ENCODE measurements at regions not wholly inside any gene's neighbourhood (a gene's known extent, or its start where the extent isn't known, plus 50 kb on each side); places are given as distances from the start of the nearest gene placed in this dataset.

DNA sequence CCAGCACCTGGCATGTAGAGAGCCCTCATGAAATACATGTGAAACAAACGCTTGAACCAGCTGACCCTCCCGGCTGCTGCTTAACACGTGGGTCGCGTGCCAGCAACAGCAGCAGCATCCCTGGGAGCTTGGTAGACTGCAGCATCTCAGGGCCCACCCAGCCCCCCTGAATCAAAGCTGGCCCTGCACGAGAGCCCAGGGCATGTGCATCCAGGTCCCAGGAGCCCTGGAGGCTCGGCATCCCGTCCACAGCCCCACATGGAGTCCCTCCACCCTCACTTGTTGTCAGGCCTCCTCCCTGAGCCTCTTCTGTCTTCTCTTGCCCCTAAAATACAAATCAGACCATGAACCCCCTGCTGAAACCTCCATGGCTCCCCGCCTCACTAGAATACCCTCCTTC is 123.1 kb downstream of the MATN1 start:
- DNase-seq (ENCODE audit: low read depth), result no peak
- no peaks in the 10 kb centered on the region for H3K36me3 ChIP-seq (ENCODE audit: control insufficient read depth, insufficient read depth, low read length)
- TF ChIP-seq, protein P1, sequence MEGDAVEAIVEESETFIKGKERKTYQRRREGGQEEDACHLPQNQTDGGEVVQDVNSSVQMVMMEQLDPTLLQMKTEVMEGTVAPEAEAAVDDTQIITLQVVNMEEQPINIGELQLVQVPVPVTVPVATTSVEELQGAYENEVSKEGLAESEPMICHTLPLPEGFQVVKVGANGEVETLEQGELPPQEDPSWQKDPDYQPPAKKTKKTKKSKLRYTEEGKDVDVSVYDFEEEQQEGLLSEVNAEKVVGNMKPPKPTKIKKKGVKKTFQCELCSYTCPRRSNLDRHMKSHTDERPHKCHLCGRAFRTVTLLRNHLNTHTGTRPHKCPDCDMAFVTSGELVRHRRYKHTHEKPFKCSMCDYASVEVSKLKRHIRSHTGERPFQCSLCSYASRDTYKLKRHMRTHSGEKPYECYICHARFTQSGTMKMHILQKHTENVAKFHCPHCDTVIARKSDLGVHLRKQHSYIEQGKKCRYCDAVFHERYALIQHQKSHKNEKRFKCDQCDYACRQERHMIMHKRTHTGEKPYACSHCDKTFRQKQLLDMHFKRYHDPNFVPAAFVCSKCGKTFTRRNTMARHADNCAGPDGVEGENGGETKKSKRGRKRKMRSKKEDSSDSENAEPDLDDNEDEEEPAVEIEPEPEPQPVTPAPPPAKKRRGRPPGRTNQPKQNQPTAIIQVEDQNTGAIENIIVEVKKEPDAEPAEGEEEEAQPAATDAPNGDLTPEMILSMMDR (IDR thresholded peaks at IDR 0.05; ENCODE audit: insufficient read depth, low read length, poor library complexity, severe bottlenecking), result no peak
- no peak overlapping the region for H3K4me3 ChIP-seq (ENCODE audit: low read depth, low read length)
- peaks cover 15% of the 10 kb centered on the region for H3K27me3 ChIP-seq (ENCODE audit: control insufficient read depth, insufficient read depth, low read length)

- peaks cover 10% of the 10 kb centered on the region for H3K27me3 ChIP-seq (ENCODE audit: control insufficient read depth, insufficient read depth, low read length)
- TF ChIP-seq, protein P1 (IDR thresholded peaks at IDR 0.05; ENCODE audit: insufficient read depth, low read length, poor library complexity, severe bottlenecking), result no peak
- no peak overlapping the region for H3K4me3 ChIP-seq (ENCODE audit: low read depth, low read length)
- H3K36me3 ChIP-seq (ENCODE audit: control insufficient read depth, insufficient read depth, low read length), result no peaks in the 10 kb centered on the region
- DNase-seq (ENCODE audit: low read depth), result no peak
These were observed 123.7 kb downstream of the MATN1 start for GRCh38 chr1:30599721-30600120.

DNA sequence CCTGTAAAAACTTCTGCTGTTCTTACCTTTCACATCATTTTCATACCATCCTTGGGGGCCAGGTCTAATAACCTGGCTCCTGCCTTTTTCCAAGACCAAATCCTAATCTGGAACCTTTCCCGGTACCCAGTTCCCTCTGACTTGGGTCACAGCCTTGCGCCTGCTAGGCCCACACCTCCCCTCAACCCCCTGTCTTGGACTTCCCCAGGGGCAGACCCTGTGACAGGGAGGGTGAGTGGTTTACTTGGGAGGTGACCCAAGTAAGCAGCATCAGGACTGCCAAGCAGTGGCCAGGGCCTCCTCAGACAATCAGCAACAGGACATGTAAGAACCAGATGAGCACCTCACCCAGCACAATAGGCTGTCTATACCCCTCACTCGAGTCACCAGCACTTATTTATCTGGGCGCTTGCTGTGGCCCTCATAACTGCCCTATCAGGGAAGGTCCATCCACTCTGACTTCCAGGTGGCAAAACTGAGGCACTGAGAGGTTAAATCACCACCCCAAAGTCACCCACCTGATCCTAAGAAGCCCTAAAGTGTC is 124.7 kb downstream of the MATN1 start:
- TF ChIP-seq, protein P1 (IDR thresholded peaks at IDR 0.05; ENCODE audit: insufficient read depth, low read length, poor library complexity, severe bottlenecking), result no peak
- Histone ChIP-seq H3K27me3 (ENCODE audit: control insufficient read depth, insufficient read depth, low read length) (peaks cover 9% of the 10 kb centered on the region), H3K4me3 (ENCODE audit: low read depth, low read length) (no peak overlapping the region), H3K36me3 (ENCODE audit: control insufficient read depth, insufficient read depth, low read length) (no peaks in the 10 kb centered on the region)
- no peak for DNase-seq (ENCODE audit: low read depth)

DNA sequence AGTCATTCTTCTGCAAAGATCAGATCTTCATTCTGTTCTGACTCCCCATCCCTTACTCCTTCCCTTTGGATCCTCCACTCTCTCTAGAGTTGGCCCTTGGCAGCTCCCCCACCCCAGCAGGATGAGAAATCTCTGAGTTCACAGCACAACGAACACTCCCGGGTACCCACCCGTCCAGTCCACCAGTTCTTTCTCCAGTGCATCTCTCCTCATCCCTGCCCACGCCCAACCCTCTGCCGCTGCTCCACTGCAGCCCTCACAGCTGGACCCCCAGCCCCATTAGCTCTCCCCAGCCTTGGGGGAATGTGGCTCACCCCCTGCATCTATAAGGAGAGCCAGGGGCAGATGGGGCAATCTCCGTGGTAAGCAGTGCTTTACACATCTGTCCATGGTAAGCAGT is 125.7 kb downstream of the MATN1 start:
- TF ChIP-seq, protein P1 (IDR thresholded peaks at IDR 0.05; ENCODE audit: insufficient read depth, low read length, poor library complexity, severe bottlenecking), result no peak
- Histone ChIP-seq H3K27me3 (ENCODE audit: control insufficient read depth, insufficient read depth, low read length) (peaks cover 9% of the 10 kb centered on the region), H3K36me3 (ENCODE audit: control insufficient read depth, insufficient read depth, low read length) (no peaks in the 10 kb centered on the region), H3K4me3 (ENCODE audit: low read depth, low read length) (no peak overlapping the region)
- no peak for DNase-seq (ENCODE audit: low read depth)

- Histone ChIP-seq H3K4me3 (ENCODE audit: low read depth, low read length) (no peak overlapping the region), H3K27me3 (ENCODE audit: control insufficient read depth, insufficient read depth, low read length) (peaks cover 9% of the 10 kb centered on the region), H3K36me3 (ENCODE audit: control insufficient read depth, insufficient read depth, low read length) (no peaks in the 10 kb centered on the region)
- TF ChIP-seq, protein P1 (IDR thresholded peaks at IDR 0.05; ENCODE audit: insufficient read depth, low read length, poor library complexity, severe bottlenecking), result no peak
- DNase-seq (ENCODE audit: low read depth), result no peak
These were observed 126.5 kb downstream of the MATN1 start for GRCh38 chr1:30596891-30597290.

GRCh38 chr1:30596470-30596869 is 126.9 kb downstream of the MATN1 start:
- no peak overlapping the region for H3K4me3 ChIP-seq (ENCODE audit: low read depth, low read length)
- H3K36me3 ChIP-seq (ENCODE audit: control insufficient read depth, insufficient read depth, low read length), result no peaks in the 10 kb centered on the region
- TF ChIP-seq, protein P1 (IDR thresholded peaks at IDR 0.05; ENCODE audit: insufficient read depth, low read length, poor library complexity, severe bottlenecking), result no peak
- no peak for DNase-seq (ENCODE audit: low read depth)
- H3K27me3 ChIP-seq (ENCODE audit: control insufficient read depth, insufficient read depth, low read length), result peaks cover 9% of the 10 kb centered on the region

Data from kidney epithelial cell (primary cell).